HUES48 (cell line): ENCODE measurements at regions not wholly inside any gene's neighbourhood (a gene's known extent, or its start where the extent isn't known, plus 50 kb on each side); places are given as distances from the start of the nearest gene placed in this dataset.

ENCODE experiments used
- H3K27ac ChIP-seq: one replicate; pipeline ENCODE4 v1.7.0; 2013; ENCODE audit warnings: low read depth, low read length, inconsistent platforms
- H3K27me3 ChIP-seq: 2 replicates; pipeline ENCODE4 v1.6.1; 2013; ENCODE audit warnings: mild to moderate bottlenecking, low read length; ENCODE audit not compliant: control insufficient read depth, insufficient read depth
- H3K36me3 ChIP-seq: 2 replicates; pipeline ENCODE4 v1.6.1; 2013; ENCODE audit warnings: low read length; ENCODE audit not compliant: control insufficient read depth, insufficient read depth
- H3K4me1 ChIP-seq: 2 replicates; pipeline ENCODE4 v1.6.1; 2013; ENCODE audit warnings: mild to moderate bottlenecking, low read length; ENCODE audit not compliant: control insufficient read depth, insufficient read depth
- H3K4me3 ChIP-seq: 2 replicates; pipeline ENCODE4 v1.5.1; 2013; ENCODE audit warnings: mild to moderate bottlenecking, low read depth, low read length
- H3K9ac ChIP-seq: 2 replicates; pipeline ENCODE4 v1.6.1; 2013; ENCODE audit warnings: mild to moderate bottlenecking, low read depth, low read length, moderate library complexity
- H3K9me3 ChIP-seq: 2 replicates; pipeline ENCODE4 v1.6.1; 2013; ENCODE audit warnings: low read length; ENCODE audit not compliant: control insufficient read depth, insufficient read depth

DNA sequence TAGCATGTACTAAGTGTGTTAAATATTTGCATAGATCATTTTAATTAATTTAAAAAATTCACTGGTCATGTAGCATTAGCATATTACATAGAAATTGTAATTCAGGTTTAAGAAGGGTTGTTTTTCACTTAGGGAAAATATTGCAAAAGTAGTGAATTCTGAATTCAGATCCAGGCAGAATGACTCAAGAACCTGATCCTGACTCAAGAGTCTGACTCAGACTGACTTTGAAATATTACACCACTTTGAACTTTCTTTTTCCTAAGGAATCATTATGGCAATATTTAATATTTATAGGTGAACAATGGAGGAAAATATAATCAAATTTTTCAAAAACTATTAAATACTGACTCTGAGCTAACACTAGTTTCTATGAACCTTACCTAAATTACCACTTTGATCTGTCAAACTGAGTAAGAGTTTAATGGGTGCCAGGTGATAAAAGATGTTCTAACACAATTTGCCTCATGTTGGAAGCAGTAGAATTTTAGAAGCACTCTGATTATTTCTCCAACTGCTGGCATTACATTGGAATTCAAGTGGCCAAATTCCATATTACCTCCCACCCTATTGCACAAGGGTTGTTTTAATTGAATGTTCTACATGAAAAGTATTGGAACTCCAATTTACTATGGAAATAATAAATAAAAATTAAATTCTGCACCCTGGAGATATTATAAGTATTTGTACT, 261.6 kb downstream of the SLITRK1 start:
- no peaks in the 10 kb centered on the region for H3K27me3 ChIP-seq
- no peak overlapping the region for H3K27ac ChIP-seq
- no peaks in the 10 kb centered on the region for H3K9me3 ChIP-seq

DNA sequence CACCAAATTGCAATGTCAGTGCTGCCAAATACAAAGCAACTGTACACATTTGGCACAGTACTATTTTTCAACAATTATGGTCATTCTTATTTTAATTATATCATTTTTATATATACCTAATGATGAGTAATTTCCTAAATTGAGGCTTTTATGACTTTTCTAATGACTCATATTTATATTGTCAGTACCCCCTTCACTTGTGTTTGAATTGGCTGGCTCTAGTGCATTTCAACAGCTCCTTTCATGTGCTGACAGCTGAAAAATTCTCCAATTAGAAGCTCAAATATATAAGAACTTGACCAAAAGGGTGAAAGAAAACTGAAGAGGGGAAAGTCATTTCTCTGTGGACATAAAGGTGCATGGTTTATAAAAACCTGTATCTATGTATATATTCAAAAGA, 263.3 kb downstream of the SLITRK1 start:
- no peaks in the 10 kb centered on the region for H3K36me3 ChIP-seq
- H3K27me3 ChIP-seq, result no peaks in the 10 kb centered on the region
- no peak overlapping the region for H3K9ac ChIP-seq
- H3K4me1 ChIP-seq, result no peaks in the 10 kb centered on the region
- H3K9me3 ChIP-seq, result no peaks in the 10 kb centered on the region
- H3K27ac ChIP-seq, result no peak overlapping the region
- H3K4me3 ChIP-seq, result no peak overlapping the region

More for the DNA sequence above, 261.6 kb downstream of the SLITRK1 start:
- no peaks in the 10 kb centered on the region for H3K36me3 ChIP-seq
- no peaks in the 10 kb centered on the region for H3K4me1 ChIP-seq
- H3K4me3 ChIP-seq, result no peak overlapping the region
- H3K9ac ChIP-seq, result no peak overlapping the region

DNA sequence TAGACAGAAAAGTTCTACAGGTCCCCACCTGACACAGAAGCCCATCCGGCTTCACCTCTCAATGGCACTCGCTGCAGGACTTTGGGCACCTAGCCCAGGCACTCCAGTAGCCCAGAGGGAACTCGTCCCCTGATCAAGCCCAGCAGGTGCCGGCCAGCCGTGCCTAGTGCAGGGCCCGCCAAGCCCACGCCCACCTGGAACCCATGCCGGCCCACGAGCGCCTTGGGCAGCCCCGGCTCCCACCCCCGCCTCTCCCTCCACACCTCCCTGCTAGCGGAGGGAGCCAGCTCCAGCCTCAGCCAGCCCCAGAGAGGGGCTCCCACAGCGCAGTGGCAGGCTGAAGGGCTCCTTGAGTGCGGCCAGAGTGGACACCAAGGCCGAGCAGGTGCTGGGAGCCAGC, 268.8 kb downstream of the SLITRK1 start:
- peaks cover 4% of the 10 kb centered on the region for H3K9me3 ChIP-seq
- no peak overlapping the region for H3K4me3 ChIP-seq
- no peak overlapping the region for H3K9ac ChIP-seq
- H3K27ac ChIP-seq, result no peak overlapping the region
- no peaks in the 10 kb centered on the region for H3K36me3 ChIP-seq
- no peaks in the 10 kb centered on the region for H3K27me3 ChIP-seq
- no peaks in the 10 kb centered on the region for H3K4me1 ChIP-seq

DNA sequence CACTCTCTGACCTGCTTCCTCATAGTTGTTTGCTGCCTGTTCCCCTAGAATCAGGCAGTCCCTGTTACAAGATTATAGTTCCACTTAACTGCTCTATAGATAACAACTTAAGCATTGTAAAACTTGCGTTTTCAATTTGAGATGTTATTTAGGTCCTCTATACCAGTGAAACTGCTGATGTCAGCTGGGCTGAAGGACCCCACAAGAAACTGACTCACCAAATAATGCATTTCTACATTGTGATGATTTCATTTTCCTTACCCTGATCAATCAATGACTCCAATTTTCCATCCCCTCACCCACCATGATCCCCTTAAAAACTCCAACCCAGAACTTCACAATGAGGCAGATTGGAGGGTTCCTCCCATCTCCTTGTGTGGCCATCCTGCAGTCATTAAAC, 280.7 kb downstream of the SLITRK1 start:
- no peak overlapping the region for H3K27ac ChIP-seq
- no peak overlapping the region for H3K9ac ChIP-seq
- no peaks in the 10 kb centered on the region for H3K4me1 ChIP-seq
- no peaks in the 10 kb centered on the region for H3K9me3 ChIP-seq
- H3K4me3 ChIP-seq, result no peak overlapping the region
- H3K36me3 ChIP-seq, result no peaks in the 10 kb centered on the region
- H3K27me3 ChIP-seq, result no peaks in the 10 kb centered on the region

DNA sequence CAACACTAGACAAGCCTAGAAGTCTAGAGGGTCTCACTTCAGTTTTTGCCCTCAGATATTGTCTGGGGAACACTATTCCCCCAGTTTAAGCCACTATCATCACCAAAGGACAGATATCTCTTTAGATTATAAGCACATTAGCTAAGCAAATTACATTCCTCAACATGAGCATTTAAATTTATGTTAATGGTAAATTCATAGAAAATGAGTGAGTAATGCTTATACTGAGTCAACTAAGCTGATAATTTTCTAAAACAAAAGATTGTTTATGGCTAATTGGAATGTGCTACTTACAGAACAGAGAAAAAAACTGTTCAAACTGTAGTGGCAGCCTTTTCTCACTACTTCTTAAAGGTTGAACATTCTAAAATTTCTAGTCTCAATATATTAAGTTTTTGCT, 290.2 kb downstream of the SLITRK1 start:
- no peaks in the 10 kb centered on the region for H3K9me3 ChIP-seq
- no peaks in the 10 kb centered on the region for H3K27me3 ChIP-seq
- H3K4me3 ChIP-seq, result no peak overlapping the region

DNA sequence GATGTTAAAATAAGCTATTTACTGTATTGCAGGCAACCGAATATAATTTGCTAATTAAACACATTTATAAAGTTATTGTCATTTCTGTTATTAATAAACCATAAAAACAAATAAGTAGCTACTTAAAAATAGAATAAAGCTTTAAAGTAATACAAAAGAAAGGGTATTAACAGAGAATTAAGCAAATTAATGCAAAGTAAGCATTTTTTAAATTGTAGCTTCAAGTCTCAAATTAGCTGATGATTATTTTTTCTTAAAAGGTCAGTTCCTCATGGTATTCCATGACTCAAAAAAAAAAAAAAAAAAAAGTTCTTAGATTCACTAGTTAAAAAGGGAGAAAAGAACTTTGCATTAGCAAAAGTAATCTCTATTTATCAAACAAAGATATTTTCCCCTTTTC, 292.5 kb downstream of the SLITRK1 start:
- H3K9me3 ChIP-seq, result no peaks in the 10 kb centered on the region
- no peaks in the 10 kb centered on the region for H3K4me1 ChIP-seq
- no peaks in the 10 kb centered on the region for H3K27me3 ChIP-seq
- H3K4me3 ChIP-seq, result no peak overlapping the region
- H3K36me3 ChIP-seq, result no peaks in the 10 kb centered on the region
- H3K27ac ChIP-seq, result no peak overlapping the region
- no peak overlapping the region for H3K9ac ChIP-seq

More for the DNA sequence above, 290.2 kb downstream of the SLITRK1 start:
- H3K9ac ChIP-seq, result no peak overlapping the region
- H3K4me1 ChIP-seq, result no peaks in the 10 kb centered on the region
- H3K36me3 ChIP-seq, result no peaks in the 10 kb centered on the region
- H3K27ac ChIP-seq, result no peak overlapping the region

DNA sequence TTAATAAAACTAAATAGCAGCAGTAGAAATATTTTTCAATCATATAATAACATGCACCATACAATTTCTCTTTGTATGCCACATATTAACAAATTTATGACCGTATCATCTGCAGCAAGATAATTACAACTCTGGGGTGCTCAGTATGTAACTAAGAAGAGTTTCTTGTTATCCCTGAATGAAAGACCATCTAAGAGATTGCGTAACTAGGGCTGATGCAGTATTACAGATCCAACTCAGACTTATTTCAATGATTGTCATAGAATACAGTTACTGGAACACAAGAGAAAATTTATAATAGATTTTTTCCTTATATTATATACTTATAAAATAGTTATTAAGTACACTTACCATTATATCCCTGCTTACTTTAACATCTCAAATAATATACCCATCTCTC, 305.1 kb downstream of the SLITRK1 start:
- H3K4me3 ChIP-seq, result no peak overlapping the region
- H3K27ac ChIP-seq, result no peak overlapping the region

DNA sequence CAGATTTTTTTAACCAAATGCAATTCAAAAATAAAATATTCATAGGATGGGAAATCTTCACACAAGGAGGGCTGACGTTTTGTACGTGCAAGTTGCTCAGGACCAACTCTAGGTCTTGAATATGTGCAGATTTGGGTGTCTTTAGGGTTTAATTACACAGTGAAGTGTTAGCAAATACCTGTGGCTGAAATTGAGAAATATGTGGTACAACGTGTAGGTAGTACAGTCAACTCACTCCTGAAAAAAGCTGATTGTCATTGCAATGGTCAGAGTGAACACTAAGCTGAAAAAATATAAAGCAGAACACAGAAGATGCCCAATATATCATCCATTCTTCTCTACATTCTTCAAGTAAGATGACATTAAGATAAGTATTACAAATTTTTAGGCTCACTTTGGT, 314.3 kb downstream of the SLITRK1 start:
- H3K27ac ChIP-seq, result no peak overlapping the region
- no peaks in the 10 kb centered on the region for H3K4me1 ChIP-seq
- H3K4me3 ChIP-seq, result no peak overlapping the region
- no peak overlapping the region for H3K9ac ChIP-seq
- no peaks in the 10 kb centered on the region for H3K36me3 ChIP-seq
- no peaks in the 10 kb centered on the region for H3K27me3 ChIP-seq
- no peaks in the 10 kb centered on the region for H3K9me3 ChIP-seq

More for the DNA sequence above, 305.1 kb downstream of the SLITRK1 start:
- Histone ChIP-seq H3K36me3 (no peaks in the 10 kb centered on the region), H3K4me1 (no peaks in the 10 kb centered on the region), H3K27me3 (no peaks in the 10 kb centered on the region), H3K9me3 (no peaks in the 10 kb centered on the region), H3K9ac (no peak overlapping the region)

DNA sequence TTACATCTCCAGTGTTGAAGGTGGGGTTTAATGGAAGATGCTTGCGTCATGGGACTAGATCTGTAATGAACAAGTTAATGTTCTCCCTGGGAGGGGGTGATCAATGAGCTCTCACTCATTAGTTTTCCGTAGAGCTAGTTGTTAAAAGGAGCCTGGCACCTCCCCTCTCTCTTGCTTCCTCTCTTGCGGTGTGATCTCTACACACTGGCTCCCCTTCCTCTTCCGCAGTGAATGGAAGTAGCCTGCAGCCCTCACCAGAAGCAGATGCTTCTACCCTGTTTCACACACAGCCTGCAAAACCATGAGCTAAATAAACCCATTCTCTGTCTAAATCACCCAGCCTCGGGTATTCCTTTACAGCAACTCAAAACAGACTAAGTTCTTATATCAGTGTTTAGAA, 318.8 kb downstream of the SLITRK1 start:
- Histone ChIP-seq H3K27me3 (no peaks in the 10 kb centered on the region), H3K9ac (no peak overlapping the region), H3K27ac (no peak overlapping the region), H3K36me3 (no peaks in the 10 kb centered on the region), H3K4me3 (no peak overlapping the region), H3K9me3 (no peaks in the 10 kb centered on the region), H3K4me1 (no peaks in the 10 kb centered on the region)

DNA sequence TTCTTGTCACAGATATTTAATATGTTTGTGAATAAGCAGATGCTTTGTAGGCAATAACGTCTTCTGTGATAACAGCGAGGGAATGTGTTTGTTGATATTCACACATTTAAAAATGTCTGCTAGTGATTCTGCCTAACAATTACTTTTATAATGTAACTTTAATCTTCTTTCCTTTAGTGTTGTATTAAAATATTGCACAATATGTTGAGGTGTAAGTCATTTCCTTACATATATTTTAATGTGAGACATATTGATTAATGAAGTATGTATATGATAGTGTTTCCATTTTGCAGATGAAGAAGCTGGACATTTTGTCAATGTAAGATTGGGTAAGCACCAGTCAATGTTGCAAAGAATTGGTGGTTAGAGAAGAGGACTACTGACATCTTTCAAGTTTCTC, 324.4 kb downstream of the SLITRK1 start:
- Histone ChIP-seq H3K36me3 (no peaks in the 10 kb centered on the region), H3K4me3 (no peak overlapping the region), H3K9me3 (no peaks in the 10 kb centered on the region), H3K4me1 (no peaks in the 10 kb centered on the region), H3K27me3 (no peaks in the 10 kb centered on the region), H3K9ac (no peak overlapping the region), H3K27ac (no peak overlapping the region)

DNA sequence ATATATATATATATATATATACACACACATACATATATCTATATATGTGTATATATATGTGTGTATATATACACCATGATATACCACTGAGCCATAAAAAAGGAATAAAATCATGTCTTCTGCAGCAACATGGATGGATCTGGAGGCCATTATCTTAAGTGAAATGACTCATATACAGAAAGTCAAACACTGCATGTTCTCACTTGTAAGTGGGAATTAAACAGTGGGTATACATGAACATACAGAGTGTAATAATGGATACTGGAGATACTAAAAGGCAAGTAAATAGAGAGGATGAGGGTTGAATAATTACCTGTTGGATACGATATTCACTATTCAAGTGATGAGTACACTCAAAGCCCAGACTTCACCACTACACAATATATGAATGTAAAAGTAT, 332.6 kb downstream of the SLITRK1 start:
- H3K27ac ChIP-seq, result no peak overlapping the region
- H3K4me3 ChIP-seq, result no peak overlapping the region
- H3K4me1 ChIP-seq, result peaks cover 6% of the 10 kb centered on the region
- H3K9ac ChIP-seq, result no peak overlapping the region
- no peaks in the 10 kb centered on the region for H3K9me3 ChIP-seq
- H3K27me3 ChIP-seq, result no peaks in the 10 kb centered on the region
- H3K36me3 ChIP-seq, result no peaks in the 10 kb centered on the region
